LNCaP clone FGC (cell line): ENCODE measurements at regions not wholly inside any gene's neighbourhood (a gene's known extent, or its start where the extent isn't known, plus 50 kb on each side); places are given as distances from the start of the nearest gene placed in this dataset.

ENCODE experiments used
- DNase-seq: peaks from one replicate; pipeline ENCODE4 v3.0.0-alpha.2; 2011; ENCODE audit warnings: low read depth
- H3K4me3 ChIP-seq: 2 replicates; pipeline ENCODE4 v1.5.1; 2011; ENCODE audit warnings: mild to moderate bottlenecking, low read depth, low read length, control low read depth
- CTCF ChIP-seq: IDR thresholded peaks from 2 replicates; pipeline ENCODE4 v1.5.1; 2012; ENCODE audit warnings: mild to moderate bottlenecking; ENCODE audit not compliant: control insufficient read depth, insufficient read depth; ENCODE audit errors: extremely low read depth

- no peak for TF ChIP-seq CTCF
- H3K4me3 ChIP-seq: no peak overlapping the region
Observed at GRCh38 chr2:48845684-48846083, 90.2 kb upstream of the LHCGR start.

GRCh38 chr2:48844417-48845155 lies 89.1 kb upstream of the LHCGR start:
- no peak for TF ChIP-seq CTCF

More at GRCh38 chr2:48845684-48846083, 90.2 kb upstream of the LHCGR start:
- DNase-seq: no peak

GRCh38 chr2:48841126-48841525 lies 85.6 kb upstream of the LHCGR start:
- H3K4me3 ChIP-seq: no peak overlapping the region
- TF ChIP-seq CTCF: no peak
- DNase-seq: no peak

More at GRCh38 chr2:48844417-48845155, 89.1 kb upstream of the LHCGR start:
- no peak for DNase-seq
- H3K4me3 ChIP-seq: no peak overlapping the region

GRCh38 chr2:48838029-48838428 lies 82.5 kb upstream of the LHCGR start:
- no peak for TF ChIP-seq CTCF
- H3K4me3 ChIP-seq: no peak overlapping the region
- DNase-seq: no peak

- DNase-seq: no peak
- no peak for TF ChIP-seq CTCF
- H3K4me3 ChIP-seq: no peak overlapping the region
Observed at GRCh38 chr2:48829569-48829968, 74.0 kb upstream of the LHCGR start.

GRCh38 chr2:48829036-48829435 lies 73.5 kb upstream of the LHCGR start:
- H3K4me3 ChIP-seq: no peak overlapping the region
- no peak for TF ChIP-seq CTCF
- DNase-seq: no peak

GRCh38 chr2:48826986-48827385 lies 71.5 kb upstream of the LHCGR start:
- TF ChIP-seq CTCF: no peak
- no peak overlapping the region for H3K4me3 ChIP-seq
- DNase-seq: no peak
